GM12864 (cell line): ENCODE measurements at regions not wholly inside any gene's neighbourhood (a gene's known extent, or its start where the extent isn't known, plus 50 kb on each side); places are given as distances from the start of the nearest gene placed in this dataset.

ENCODE experiments used
- DNase-seq: peaks from one replicate; pipeline ENCODE4 v3.0.0-alpha.2; 2011; ENCODE audit warnings: low read depth
- H3K4me3 ChIP-seq: 2 replicates; pipeline ENCODE4 v1.5.1; 2011; ENCODE audit warnings: mild to moderate bottlenecking, low read depth, low read length, control low read depth
- CTCF ChIP-seq: IDR thresholded peaks from 2 replicates; pipeline ENCODE4 v1.5.1; 2011; ENCODE audit warnings: low read depth, mild to moderate bottlenecking, moderate library complexity, low read length, control low read depth, inconsistent platforms; ENCODE audit errors: missing control alignments

- no peak overlapping the region for H3K4me3 ChIP-seq
- no peak for DNase-seq
- TF ChIP-seq CTCF, result no peak
Measured at GRCh38 chr4:181982856-181983255, 260.3 kb upstream of the TENM3 start.

GRCh38 chr4:181987392-181987791, 255.8 kb upstream of the TENM3 start:
- no peak for DNase-seq
- TF ChIP-seq CTCF, result no peak
- H3K4me3 ChIP-seq, result no peak overlapping the region

GRCh38 chr4:181989071-181989470, 254.1 kb upstream of the TENM3 start:
- TF ChIP-seq CTCF, result no peak
- DNase-seq, result no peak
- no peak overlapping the region for H3K4me3 ChIP-seq

- DNase-seq, result no peak
- no peak for TF ChIP-seq CTCF
Measured at GRCh38 chr4:181991369-181992108, 251.7 kb upstream of the TENM3 start.

GRCh38 chr4:181998398-181999295, 244.6 kb upstream of the TENM3 start:
- no peak for DNase-seq

More at GRCh38 chr4:181991369-181992108, 251.7 kb upstream of the TENM3 start:
- no peak overlapping the region for H3K4me3 ChIP-seq

GRCh38 chr4:182000077-182000476, 243.1 kb upstream of the TENM3 start:
- H3K4me3 ChIP-seq, result no peak overlapping the region
- no peak for TF ChIP-seq CTCF
- no peak for DNase-seq

More at GRCh38 chr4:181998398-181999295, 244.6 kb upstream of the TENM3 start:
- TF ChIP-seq CTCF, result no peak
- H3K4me3 ChIP-seq, result no peak overlapping the region
